ENCODE measurements at regions not wholly inside any gene's neighbourhood (a gene's known extent, or its start where the extent isn't known, plus 50 kb on each side); places are given as distances from the start of the nearest gene placed in this dataset.

- Histone ChIP-seq H2AFZ (ENCODE audit: low read depth, low read length) (no peak overlapping the region), H3K36me3 (replicated peaks; ENCODE audit: low read depth, low read length) (no peaks in the 10 kb centered on the region), H3K27me3 (ENCODE audit: low read depth, low read length) (no peaks in the 10 kb centered on the region), H3K4me1 (ENCODE audit: low read length) (no peaks in the 10 kb centered on the region), H3K4me3 (ENCODE audit: low read length) (no peak overlapping the region), H3K27ac (ENCODE audit: low read length) (no peak overlapping the region), H3K4me2 (ENCODE audit: low read length) (no peak overlapping the region), H3K79me2 (ENCODE audit: low read length) (no peaks in the 10 kb centered on the region), H4K20me1 (ENCODE audit: insufficient read depth, low read length) (no peaks in the 10 kb centered on the region), H3K9me3 (ENCODE audit: insufficient read depth, low read length) (no peaks in the 10 kb centered on the region), H3K9ac (ENCODE audit: low read length) (no peak overlapping the region)
- TF ChIP-seq EZH2phosphoT487 (IDR thresholded peaks at IDR 0.05; ENCODE audit: low read depth) (no peak), CTCF (IDR thresholded peaks at IDR 0.05; ENCODE audit: low read depth, low read length) (no peak)
Observed at GRCh38 chr1:189811960-189812359, 665.7 kb downstream of the BRINP3 start.

GRCh38 chr1:189816558-189816957 is 661.1 kb downstream of the BRINP3 start:
- H3K27ac ChIP-seq (ENCODE audit: low read length) = no peak overlapping the region
- no peak overlapping the region for H2AFZ ChIP-seq (ENCODE audit: low read depth, low read length)
- no peak overlapping the region for H3K4me2 ChIP-seq (ENCODE audit: low read length)
- no peaks in the 10 kb centered on the region for H3K4me1 ChIP-seq (ENCODE audit: low read length)
- H3K4me3 ChIP-seq (ENCODE audit: low read length) = no peak overlapping the region
- H4K20me1 ChIP-seq (ENCODE audit: insufficient read depth, low read length) = no peaks in the 10 kb centered on the region
- no peak overlapping the region for H3K9ac ChIP-seq (ENCODE audit: low read length)
- H3K27me3 ChIP-seq (ENCODE audit: low read depth, low read length) = no peaks in the 10 kb centered on the region
- no peaks in the 10 kb centered on the region for H3K9me3 ChIP-seq (ENCODE audit: insufficient read depth, low read length)
- H3K36me3 ChIP-seq (replicated peaks; ENCODE audit: low read depth, low read length) = no peaks in the 10 kb centered on the region
- TF ChIP-seq CTCF (IDR thresholded peaks at IDR 0.05; ENCODE audit: low read depth, low read length) = no peak
- TF ChIP-seq EZH2phosphoT487 (IDR thresholded peaks at IDR 0.05; ENCODE audit: low read depth) = no peak
- H3K79me2 ChIP-seq (ENCODE audit: low read length) = no peaks in the 10 kb centered on the region

DNA sequence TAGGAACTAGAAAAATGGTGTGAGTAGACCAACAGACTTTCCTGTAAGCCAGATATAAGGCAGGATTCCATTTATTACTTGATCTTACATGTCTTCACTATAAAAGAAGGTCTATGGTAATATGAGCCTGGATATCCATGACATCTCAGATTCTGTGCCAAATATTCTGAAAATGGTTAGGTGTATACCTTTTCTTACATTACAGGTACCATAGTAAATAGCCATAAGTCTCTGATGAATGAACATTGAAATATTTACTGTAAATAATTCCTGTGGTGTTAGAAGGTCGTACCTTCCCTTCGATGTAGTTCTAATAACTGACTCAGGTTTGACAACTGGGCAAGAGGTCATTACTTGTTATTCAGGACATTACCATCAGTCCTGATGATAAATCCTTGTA is 657.9 kb downstream of the BRINP3 start:
- Histone ChIP-seq H3K4me1 (ENCODE audit: low read length) (no peaks in the 10 kb centered on the region), H4K20me1 (ENCODE audit: insufficient read depth, low read length) (no peaks in the 10 kb centered on the region), H3K27me3 (ENCODE audit: low read depth, low read length) (no peaks in the 10 kb centered on the region), H3K4me2 (ENCODE audit: low read length) (no peak overlapping the region), H3K27ac (ENCODE audit: low read length) (no peak overlapping the region), H2AFZ (ENCODE audit: low read depth, low read length) (no peak overlapping the region), H3K9me3 (ENCODE audit: insufficient read depth, low read length) (no peaks in the 10 kb centered on the region), H3K4me3 (ENCODE audit: low read length) (no peak overlapping the region), H3K36me3 (replicated peaks; ENCODE audit: low read depth, low read length) (no peaks in the 10 kb centered on the region), H3K79me2 (ENCODE audit: low read length) (no peaks in the 10 kb centered on the region), H3K9ac (ENCODE audit: low read length) (no peak overlapping the region)
- TF ChIP-seq EZH2phosphoT487 (IDR thresholded peaks at IDR 0.05; ENCODE audit: low read depth) (no peak), CTCF (IDR thresholded peaks at IDR 0.05; ENCODE audit: low read depth, low read length) (no peak)

DNA sequence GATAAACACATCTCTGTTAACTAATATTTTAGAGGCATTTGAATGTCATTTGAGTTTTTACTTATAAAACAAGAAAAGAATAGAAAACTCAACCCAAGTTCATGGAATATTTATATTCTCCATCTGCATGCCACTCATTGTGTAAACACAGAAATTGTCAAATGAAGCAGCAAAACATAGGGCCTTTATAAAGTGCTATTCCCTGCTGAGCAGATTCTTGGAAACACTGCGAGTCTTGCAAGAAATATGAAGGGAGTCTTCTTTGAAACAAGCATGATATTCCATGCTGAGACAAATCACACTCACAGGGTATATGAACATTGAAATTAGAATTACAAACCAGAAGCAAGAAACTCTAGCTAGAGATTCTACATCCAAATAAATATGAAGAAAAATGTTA is 655.8 kb downstream of the BRINP3 start:
- Histone ChIP-seq H4K20me1 (ENCODE audit: insufficient read depth, low read length) (no peaks in the 10 kb centered on the region), H2AFZ (ENCODE audit: low read depth, low read length) (no peak overlapping the region), H3K9ac (ENCODE audit: low read length) (no peak overlapping the region), H3K4me2 (ENCODE audit: low read length) (no peak overlapping the region), H3K27me3 (ENCODE audit: low read depth, low read length) (no peaks in the 10 kb centered on the region), H3K4me3 (ENCODE audit: low read length) (no peak overlapping the region), H3K79me2 (ENCODE audit: low read length) (no peaks in the 10 kb centered on the region), H3K9me3 (ENCODE audit: insufficient read depth, low read length) (no peaks in the 10 kb centered on the region), H3K4me1 (ENCODE audit: low read length) (no peaks in the 10 kb centered on the region), H3K27ac (ENCODE audit: low read length) (no peak overlapping the region), H3K36me3 (replicated peaks; ENCODE audit: low read depth, low read length) (no peaks in the 10 kb centered on the region)
- TF ChIP-seq EZH2phosphoT487 (IDR thresholded peaks at IDR 0.05; ENCODE audit: low read depth) = no peak
- TF ChIP-seq CTCF (IDR thresholded peaks at IDR 0.05; ENCODE audit: low read depth, low read length) = no peak

All from OCI-LY3 (cell line).